HL-60/S4 (cell line): ENCODE measurements at regions not wholly inside any gene's neighbourhood (a gene's known extent, or its start where the extent isn't known, plus 50 kb on each side); places are given as distances from the start of the nearest gene placed in this dataset.

Experiments
- in situ Hi-C: fragments of 300-500 bp; cut with MboI; formaldehyde crosslinking; loops from 2 replicates; pipeline ENCODE4 v1.14.3; 2022; ENCODE audit warnings: low sequenced_read_pairs

- in situ Hi-C loops: loop anchor here (25.0 kb wide), 1 partner anchor 106 kb away; no protein-coding TSS in a partner anchor
Measured at GRCh38 chr6:56756219-56756789, 113.6 kb upstream of the DST start.

GRCh38 chr6:56755040-56755439 lies 112.4 kb upstream of the DST start:
- in situ Hi-C loops: loop anchor here (25.0 kb wide), 1 partner anchor 107 kb away; no protein-coding TSS in a partner anchor

- in situ Hi-C loops: loop anchor here (25.0 kb wide), 1 partner anchor 108 kb away; no protein-coding TSS in a partner anchor
Measured at GRCh38 chr6:56753811-56754210, 111.1 kb upstream of the DST start.

- in situ Hi-C loops: loop anchor here (25.0 kb wide), 1 partner anchor 110 kb away; no protein-coding TSS in a partner anchor
Measured at GRCh38 chr6:56752534-56752933, 109.8 kb upstream of the DST start.

- in situ Hi-C loops: loop anchor here (25.0 kb wide), 1 partner anchor 110 kb away; no protein-coding TSS in a partner anchor
Measured at GRCh38 chr6:56752009-56752408, 109.3 kb upstream of the DST start.

- in situ Hi-C loops: loop anchor here (25.0 kb wide), 1 partner anchor 111 kb away; no protein-coding TSS in a partner anchor
Measured at GRCh38 chr6:56751604-56752003, 108.9 kb upstream of the DST start.

GRCh38 chr6:56750686-56751085 lies 108.0 kb upstream of the DST start:
- in situ Hi-C loops: loop anchor here (25.0 kb wide), 1 partner anchor 112 kb away; no protein-coding TSS in a partner anchor

- in situ Hi-C loops: loop anchor here (25.0 kb wide), 1 partner anchor 113 kb away; no protein-coding TSS in a partner anchor
Measured at GRCh38 chr6:56749632-56750151, 107.0 kb upstream of the DST start.

GRCh38 chr6:56746767-56747504 lies 104.2 kb upstream of the DST start:
- in situ Hi-C loops: no loop called here

- in situ Hi-C loops: no loop called here
Measured at GRCh38 chr6:56745971-56746370, 103.3 kb upstream of the DST start.

- in situ Hi-C loops: no loop called here
Measured at GRCh38 chr6:56745081-56745480, 102.4 kb upstream of the DST start.

- in situ Hi-C loops: no loop called here
Measured at GRCh38 chr6:56744528-56744927, 101.8 kb upstream of the DST start.

GRCh38 chr6:56742122-56742791 lies 99.6 kb upstream of the DST start:
- in situ Hi-C loops: no loop called here

GRCh38 chr6:56741472-56741871 lies 98.8 kb upstream of the DST start:
- in situ Hi-C loops: no loop called here

- in situ Hi-C loops: no loop called here
Measured at GRCh38 chr6:56739836-56740815, 97.4 kb upstream of the DST start.

- in situ Hi-C loops: no loop called here
Measured at GRCh38 chr6:56736804-56737203, 94.1 kb upstream of the DST start.

- in situ Hi-C loops: no loop called here
Measured at GRCh38 chr6:56734335-56734734, 91.6 kb upstream of the DST start.

- in situ Hi-C loops: no loop called here
Measured at GRCh38 chr6:56733211-56733697, 90.6 kb upstream of the DST start.

GRCh38 chr6:56732517-56732916 lies 89.8 kb upstream of the DST start:
- in situ Hi-C loops: no loop called here
